Left hindlimb (tissue), 1 donor: ENCODE measurements at regions not wholly inside any gene's neighbourhood (a gene's known extent, or its start where the extent isn't known, plus 50 kb on each side); places are given as distances from the start of the nearest gene placed in this dataset.

Experiments
- DNase-seq: peaks from one replicate; pipeline ENCODE4 v3.0.0-alpha.2; 2018

DNA sequence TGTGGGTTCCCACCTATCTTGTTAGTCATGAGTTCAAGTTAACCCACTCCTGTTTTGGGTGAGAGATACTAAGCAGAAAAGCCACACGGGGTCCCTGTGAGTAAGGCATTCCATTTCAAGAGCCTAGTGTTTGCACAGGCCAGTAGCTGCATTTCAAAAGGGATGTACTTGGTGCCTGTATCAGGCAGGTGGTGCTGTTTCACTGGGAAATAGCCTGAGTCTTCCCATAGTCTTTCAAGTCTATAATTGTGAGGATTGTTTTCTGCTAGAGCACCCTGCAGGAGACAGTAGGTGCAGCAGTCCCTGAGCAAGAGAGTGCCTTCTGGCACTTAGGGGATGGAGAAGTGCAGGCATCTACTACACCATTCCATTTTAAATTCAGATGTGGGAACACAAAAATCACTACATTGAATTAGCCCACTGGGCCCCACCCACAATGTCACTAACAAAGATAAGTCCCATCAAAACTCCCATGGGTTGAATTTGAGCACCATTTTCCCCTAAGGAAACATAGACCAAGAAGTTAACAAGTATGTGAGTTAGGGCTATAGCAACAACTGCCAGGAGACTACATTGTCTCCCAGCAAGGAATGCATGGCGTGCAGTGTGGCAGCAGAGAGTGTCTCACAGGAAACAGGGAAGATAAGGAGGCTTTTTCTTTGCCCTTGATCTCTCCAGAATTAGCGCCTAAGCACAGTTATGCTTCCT, 263.2 kb downstream of the COX7C start:
- DNase-seq, result peak; percentile 55

DNA sequence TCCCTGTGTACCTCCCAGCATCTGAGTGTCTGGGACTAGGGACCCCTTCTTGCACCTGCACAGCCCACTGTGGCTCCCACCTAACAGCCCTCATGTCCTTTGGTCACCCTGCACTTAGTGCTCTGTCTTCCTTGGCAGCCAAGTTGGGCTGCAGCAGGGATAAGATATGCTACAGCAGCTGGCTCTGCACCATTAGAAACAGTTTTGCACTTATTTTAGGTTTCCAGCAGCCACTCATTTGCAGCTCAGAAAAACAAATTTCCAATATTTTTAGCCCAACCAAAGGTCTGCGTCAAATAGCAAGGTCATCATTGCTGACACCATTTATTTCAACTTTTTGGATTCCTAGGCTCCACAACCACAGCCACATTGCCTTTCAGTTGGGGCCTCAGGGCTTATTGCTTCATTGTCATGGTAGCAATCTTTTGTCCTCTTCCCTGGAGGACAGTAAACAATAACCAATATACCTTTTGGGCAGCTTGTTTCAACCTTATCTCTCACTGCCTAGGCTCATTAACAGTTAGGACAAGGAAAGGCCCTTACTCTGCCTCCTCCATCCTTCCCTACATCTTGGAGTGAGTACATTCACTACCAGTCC, 263.9 kb downstream of the COX7C start:
- no peak for DNase-seq

DNA sequence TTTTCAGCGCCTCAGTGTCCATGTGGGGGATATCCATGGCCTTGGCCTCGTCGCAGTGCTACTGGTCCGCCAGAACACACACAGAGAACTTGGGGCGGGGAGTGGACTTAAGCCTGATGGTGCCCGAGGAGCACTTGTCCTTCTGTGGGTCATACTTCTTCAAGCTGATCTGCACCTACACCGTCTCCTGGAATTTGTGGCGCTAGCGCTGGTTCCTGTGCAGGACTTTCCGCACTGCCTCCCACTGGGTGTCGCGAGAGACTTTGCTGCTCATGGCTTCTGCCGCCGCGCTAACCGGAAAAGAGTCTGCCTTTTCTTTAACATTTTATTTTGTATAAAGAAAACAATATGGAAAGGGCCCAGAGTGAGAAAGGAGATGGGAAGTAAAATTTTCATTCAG, 266.9 kb downstream of the COX7C start:
- DNase-seq, result no peak

DNA sequence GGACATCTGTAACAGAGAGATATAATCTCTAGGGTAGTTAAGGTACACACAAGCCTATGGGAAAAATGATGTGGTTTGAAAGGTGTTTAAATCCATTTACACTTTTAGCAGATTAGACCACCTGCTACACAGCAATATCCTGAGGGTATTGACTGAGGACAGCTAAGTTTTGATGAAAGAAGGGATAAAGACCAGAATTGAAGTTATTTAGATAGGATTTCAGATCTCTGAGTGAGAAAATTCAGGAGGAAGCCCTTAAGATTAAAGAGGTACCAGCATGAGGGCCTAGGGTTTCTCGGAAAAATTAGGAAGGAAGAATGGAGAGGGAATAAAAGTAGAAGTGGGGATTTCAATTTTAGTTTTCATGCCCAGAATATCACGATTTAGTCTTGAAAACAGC, 267.3 kb downstream of the COX7C start:
- DNase-seq, result no peak

DNA sequence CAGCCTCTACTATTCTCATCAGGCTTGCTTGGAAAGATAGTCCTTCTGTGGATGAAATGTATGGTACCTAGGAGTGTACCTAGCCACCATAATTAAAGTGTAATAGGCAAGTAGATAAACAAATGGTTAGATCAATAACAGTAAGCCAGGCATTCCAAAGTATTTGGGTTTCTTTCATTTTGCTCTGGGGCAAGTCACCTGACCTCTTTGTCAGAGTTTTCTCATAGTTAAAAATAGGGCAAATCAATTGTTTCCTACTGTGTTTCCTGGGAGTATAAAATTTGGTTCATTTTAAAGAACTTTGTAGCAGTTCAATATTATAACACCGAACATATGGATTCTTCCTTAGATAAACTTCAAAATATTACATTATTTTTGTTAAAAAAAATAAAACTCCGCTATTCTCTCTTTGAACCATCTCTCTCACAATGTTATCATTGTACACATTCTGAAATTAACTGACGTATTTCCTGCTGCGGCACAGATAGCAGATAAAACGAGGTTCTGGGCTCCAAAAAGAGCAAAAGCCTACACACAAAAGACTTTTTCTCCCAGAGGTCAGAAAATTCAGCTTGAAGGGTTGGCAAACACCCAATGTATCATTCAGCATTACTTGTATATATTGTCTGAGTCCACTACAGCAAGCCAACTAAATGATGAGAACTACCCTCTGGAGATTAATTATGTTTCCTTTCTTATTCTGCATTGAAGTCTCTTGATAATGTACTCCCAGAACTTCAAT, 267.9 kb downstream of the COX7C start:
- no peak for DNase-seq

DNA sequence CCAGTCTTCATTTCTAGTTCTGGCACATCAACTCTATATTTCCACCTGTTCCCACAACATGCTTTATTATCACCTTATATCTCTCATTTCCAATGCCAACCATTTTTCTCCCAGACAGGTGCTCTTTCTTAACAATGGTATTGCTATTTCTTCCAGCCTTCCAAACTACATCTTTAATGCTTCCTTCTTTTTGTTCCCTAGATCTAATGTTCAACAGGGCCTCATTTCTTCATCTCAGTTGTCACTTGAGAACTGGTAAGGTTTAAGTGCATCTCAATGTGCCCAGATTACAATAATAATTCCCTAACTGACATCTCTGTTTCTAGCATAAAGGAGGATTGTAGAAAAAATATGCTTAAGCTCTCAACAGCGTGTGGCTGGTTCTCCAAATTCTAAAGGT, 272.6 kb downstream of the COX7C start:
- no peak for DNase-seq

DNA sequence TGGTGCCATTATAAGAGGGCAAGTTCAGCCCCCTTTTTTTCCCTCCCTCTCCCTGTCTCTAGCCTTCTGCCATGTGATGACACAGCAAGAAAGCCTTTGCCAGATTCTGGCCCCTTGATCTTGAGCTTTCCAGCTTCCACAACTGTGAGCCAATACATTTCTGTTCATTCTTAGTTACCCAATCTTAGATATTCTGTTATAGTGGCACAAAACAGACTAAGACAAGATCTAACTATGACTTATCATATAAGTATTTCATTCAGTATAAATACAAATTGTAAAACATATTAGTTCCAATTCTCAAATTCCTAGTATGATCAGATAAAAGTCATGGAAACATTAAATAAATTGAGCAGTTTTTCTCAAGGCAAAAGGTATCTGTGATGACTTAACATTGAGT, 276.3 kb downstream of the COX7C start:
- DNase-seq, result no peak

DNA sequence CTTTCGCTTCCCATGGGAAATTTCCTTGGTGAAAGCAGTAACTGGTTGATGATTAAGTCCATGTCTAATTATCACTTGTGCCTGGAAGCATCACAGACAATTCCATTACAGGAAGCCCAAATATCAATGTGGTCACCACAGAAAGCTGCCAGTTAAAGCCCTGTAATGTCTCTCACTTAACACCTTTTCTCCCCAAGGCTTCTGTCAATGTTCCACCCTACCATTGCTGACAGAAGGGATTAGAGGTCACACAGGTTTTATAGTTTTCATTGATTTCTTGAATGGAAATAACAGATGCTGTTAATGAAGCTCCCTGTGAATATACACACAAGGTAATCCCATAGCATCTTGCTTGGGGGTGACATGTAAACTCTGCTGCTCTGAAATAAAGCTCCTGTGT, 279.2 kb downstream of the COX7C start:
- no peak for DNase-seq

DNA sequence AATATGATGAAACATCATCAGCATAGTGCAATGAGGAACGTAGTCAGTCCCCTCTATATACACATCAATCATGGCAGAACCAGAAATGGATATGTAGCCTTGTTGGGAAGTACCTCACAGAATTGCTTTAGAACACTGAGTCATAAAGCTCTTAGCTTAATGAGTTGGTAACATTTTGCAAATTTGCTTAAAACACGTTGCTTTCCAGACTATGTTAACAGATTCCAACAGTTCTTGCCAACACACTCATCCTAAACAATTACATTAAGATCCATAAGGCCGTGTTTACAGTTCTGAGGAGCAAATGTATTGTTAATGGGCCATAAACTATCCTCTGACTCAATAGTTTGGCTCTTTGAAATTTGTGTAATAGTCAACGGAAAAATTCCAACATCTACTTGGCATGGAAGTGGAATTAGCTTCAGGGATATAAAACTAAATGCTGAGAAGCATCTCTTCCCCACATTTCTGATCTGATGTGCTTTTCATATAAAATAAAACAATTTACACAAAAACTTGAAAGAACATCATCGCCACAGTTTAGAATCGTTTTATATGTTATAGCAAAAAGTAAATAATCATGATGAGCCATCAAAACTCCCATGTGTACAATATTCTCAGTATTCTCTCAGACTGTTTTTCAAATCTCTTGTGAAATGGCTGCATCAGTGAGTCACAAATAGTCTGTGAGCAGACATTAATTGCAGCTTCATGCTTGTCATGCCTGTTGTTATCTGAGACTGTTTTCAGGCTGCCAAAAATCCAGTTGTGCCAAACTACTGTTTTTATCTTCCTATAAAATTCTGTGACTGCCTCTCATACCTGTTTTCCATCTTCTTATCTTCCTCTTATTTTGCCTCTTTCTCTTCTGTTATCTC, 291.9 kb downstream of the COX7C start:
- no peak for DNase-seq

DNA sequence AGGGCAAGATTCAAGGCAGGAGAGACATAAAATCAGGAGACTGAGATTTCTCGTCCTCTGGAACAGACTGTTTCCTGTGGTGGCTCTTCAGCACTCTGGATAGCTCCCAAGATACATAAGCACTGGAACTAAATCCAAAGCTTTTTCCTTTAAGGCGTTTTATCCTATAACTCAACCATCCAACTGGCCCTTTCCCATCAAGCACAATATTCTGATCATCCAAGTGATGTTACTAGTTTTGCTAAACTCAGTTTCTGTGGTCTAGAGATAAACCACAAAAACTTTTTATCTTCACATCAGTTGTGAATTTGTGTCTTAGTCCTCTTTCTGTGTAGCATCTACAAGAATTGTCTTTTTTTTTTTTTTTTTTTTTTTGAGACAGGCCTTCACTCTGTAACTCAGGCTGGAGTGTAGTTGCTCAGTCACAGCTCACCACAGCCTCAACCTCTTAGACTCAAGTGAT, 299.4 kb downstream of the COX7C start:
- no peak for DNase-seq

DNA sequence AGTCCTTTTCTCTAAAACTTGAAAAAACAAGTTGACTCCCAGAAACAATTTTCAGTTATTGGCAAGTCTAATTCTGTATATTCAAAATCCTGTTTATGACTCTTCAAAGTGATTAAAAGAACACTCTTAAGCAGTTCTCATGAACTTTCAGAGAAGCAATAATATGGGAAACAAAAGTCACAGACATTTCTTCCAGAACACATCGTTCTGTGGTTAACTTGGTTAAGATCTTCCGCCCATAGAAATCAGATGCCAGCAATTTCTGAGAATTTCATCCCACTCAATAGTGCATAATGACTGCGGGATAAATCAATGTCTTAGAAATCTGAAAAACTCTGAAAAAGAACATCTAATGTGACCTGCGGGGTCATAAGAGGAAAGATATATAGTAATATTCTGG, 300.5 kb downstream of the COX7C start:
- no peak for DNase-seq

DNA sequence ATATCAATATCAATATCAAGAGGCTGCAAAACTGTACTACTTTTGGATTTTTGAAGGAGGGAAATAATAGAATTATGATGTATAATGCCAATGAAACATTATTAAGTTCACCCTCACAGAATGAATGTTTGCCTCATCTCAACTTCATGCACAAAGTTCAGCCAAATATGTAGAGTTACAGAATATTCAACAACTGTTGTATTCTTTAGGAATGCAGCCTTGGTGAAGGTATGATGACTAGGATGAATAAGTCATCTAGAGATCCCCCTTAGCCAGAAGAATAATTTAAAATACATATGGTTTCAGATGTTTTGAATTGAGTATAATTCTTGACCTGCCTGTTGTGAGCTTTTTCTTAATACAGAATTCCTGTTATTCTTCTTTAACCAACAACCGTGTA, 308.3 kb downstream of the COX7C start:
- no peak for DNase-seq

DNA sequence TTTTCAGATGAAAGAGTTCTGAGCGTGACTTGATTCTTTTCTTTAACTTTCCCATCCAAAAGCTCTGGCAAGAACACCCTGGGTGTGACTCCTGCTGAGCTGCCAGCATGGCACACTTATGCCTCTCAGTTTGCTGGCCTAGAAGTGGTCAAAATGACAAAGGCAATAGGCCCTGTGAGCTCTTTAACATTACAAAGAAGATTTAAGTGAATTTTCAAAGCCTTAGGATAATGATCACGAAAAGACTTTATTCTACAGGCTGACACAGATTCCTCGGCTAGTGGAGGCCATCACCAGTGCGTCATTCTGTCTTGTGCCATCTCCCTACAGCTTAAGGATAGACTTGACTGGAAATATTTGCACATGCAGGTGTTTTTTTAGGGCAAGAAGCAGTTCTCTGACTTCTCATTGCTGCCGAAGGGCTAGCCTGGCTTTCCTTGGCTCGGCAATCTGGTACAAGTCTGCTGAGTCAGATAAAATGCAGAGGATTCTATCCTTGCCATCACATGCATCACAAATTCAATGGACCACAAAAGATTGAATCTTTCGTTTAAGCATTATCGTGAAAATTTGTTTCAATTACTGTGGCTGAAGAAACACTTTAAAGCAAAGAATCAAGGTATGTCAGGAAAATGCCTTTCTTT, 311.5 kb downstream of the COX7C start:
- no peak for DNase-seq

DNA sequence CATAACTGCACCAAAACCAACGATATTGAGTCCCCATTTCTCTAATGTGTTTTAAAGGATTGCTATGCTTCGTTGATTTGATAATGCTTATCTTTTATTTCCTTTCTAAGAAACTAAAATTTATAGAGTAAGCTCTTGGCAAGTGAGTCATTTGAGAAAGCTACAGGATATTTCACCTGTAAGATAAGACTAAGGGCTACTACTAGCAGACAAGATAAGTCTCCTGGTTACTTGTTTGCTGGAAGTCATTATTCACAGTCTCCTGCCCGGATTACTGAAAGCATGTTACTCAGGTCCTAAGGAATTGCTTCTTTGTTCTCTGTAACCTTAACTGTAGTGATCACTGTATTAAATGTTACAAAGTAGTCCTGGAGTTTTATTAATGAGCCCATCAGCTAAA, 315.9 kb upstream of the RASA1 start:
- DNase-seq, result no peak

DNA sequence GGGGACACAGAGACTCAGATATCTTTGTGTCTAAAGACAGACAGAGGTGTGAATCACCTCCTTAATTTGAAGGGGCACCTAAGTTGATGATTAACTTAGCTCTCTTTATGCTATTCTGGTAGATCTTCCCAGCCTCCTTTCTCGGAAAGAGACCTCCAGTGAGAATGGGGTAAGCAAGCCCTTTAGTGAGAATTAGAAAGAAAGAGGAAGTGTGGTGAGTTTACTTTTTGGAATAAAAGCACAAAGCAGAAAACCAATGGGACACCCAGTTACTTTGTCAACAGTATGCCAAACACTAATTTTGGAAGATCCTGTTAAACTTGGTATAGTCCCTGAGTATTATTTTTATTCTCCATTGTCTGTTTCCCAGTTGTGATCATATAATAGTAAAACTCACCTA, 302.8 kb upstream of the RASA1 start:
- DNase-seq, result no peak

DNA sequence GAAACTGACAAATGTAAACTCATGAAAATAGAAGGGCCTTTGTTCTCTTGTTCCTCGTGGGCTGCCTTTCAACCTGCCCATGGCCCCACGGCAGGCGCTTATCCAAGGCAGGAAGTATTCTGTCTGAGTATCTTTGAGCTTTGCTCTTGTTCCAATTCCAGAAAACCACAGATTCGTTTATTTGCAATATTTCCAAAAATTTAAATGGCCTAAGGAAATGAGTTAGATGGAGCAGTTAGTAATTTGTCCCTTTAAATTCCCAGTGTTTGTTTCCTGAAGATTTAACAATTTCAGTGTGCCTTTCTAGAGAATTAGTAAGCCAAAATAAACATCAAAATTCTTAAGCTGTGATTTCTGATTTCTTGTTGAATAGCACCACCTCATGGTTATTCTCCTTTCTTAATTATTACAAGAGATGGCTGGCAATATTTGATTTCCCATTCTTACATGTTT, 299.4 kb upstream of the RASA1 start:
- DNase-seq, result peak; percentile 81

DNA sequence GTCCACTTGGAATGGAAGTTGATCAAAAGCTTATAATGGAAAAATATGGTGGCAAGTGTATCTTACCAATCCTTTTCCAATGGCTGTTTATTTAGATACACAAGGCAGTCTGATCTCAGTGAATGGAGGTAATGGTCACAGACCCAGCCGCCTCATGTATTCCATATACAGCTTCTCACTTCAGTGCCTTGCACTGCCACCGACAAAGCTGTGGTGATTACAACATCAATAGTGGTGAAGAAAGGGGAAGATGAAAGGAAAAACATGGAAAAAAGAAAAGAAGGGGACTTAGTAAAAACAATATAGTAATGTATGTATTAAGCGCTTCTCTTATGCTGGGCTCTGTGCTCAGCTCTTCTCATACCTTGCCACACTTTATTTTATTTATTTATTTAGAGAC, 297.3 kb upstream of the RASA1 start:
- no peak for DNase-seq

DNA sequence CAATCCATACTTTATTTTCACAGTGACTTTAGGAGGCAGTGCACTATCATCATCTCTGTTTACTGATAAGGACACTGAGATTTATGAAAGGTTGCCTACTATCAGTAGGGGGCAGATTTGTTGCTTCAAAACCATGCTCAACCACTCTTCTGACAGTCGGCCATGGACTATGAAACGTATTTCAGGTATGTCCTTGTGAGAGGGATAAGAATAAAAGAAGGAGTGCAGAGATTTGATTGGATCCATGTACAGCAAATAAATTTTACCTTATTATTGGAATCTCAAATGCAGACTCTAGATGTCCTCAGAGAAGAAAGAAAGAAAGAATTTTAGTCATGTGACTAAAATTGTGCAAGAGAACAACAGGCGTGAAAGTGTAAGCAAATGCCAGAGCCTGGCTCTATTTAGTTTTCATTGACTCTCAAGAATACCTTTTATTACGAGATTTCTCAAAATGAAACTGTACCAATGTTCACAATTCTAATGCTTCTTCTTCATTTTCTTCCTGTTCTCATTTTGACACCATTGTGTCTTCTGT, 296.6 kb upstream of the RASA1 start:
- no peak for DNase-seq

DNA sequence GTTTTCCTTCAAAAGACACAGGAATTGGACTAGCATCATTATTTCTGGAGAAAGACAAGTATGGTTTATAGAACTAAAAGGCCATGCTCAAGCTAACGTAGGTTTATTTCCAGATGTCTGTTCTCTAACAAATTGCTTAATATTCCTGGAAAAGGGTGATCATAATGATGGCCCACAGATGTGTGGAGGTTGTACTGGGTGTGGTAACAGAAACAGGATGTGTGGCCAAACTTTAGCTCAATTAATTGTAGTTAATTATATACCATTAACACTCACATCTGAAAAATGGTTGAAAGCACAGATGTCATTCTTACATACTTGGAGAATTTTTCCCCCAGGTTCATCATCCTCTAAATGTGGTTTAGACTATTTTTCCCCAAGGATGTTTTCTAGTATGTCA, 292.7 kb upstream of the RASA1 start:
- DNase-seq, result no peak

DNA sequence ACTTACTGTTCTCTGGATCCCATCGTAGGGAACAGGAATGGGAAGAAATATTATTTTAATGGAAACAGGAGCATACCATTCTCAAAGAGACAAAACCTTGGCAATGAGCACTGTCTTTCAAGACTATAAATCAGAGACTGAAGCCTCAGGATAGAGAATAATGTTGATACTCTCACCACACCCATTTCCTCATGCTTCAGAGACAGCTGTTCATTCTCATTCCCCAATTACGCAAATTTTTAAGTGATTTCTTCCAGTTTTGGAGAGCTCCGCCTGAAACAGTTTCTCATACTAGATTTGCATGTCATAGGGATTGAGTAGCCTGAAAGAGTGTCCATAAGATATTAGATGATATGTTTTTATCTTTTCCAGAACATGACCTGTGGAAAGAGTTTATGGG, 290.5 kb upstream of the RASA1 start:
- no peak for DNase-seq

DNA sequence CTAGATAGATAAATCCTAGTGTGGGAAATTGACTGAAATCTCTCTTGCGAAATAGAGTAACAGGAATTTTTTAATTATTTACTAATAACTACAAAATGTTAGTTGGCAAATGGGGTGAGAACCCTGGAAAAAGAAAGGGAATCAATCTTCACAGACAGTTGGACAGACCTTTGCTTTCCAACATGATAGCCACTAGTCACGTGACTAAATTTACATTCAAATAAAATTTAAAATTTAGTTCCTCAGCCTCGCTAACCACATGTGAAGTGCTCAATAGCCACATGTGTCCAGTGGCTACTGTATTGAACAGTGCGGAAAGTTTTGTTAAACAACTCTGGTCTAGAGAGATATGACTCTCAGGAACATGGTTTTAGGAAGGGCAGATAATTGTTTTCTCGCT, 289.9 kb upstream of the RASA1 start:
- DNase-seq, result no peak

DNA sequence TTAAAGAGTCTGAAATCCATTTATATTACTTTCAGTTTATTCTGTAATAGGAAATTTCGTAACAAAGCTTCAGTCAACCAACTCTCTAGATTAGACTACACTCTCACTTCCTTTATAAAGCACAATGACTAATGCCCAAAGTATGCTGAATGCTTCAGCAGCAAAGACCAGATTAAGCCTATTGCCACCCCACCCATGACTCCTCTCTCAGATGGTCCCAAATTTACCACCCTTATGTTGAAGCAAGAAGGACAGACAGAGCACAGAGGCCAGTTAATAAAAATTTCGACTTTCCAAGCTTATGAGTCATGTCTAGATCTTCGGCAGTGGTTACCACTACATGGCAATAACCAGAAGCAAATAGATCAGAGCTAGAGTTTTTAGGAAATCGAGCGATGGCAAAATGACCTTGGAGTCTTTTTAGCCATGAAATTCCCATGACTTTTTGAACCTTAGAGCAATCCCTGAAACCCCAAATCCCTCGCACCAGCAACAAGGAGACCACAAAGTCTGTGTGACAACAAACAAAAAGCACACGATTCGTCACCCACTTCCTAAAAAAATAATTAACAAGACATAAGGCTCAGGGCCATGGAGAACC, 287.8 kb upstream of the RASA1 start:
- no peak for DNase-seq
